ENCODE measurements at regions not wholly inside any gene's neighbourhood (a gene's known extent, or its start where the extent isn't known, plus 50 kb on each side); places are given as distances from the start of the nearest gene placed in this dataset.

DNA sequence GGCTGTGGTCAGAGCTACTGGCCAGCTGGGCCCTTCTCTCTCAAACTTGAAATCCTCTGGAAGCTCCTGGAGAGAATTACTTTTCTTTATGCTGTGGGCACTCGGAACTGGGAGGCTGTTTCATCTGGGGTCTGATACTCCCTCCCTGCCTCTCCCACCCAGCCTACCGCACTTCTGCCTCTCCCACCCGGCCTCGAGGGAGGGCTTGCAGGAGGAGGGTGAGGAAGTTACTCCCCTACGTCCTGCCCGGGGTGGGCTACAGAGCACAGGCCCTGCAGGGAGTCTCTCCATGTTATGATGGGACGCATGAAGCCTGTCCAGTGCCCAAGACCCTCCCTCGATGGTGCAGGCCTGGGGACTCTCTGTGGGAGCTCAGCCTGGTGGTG, 584.6 kb upstream of the MKI67 start:
- Histone ChIP-seq H3K9me3 (ENCODE audit: control insufficient read depth in 2 of 2, insufficient read depth in 1 of 2, low read length in 1 of 2) (no peaks in the 10 kb centered on the region), H3K36me3 (ENCODE audit: control insufficient read depth in 2 of 2, insufficient read depth in 2 of 2, low read length in 1 of 2) (no peaks in the 10 kb centered on the region), H3K4me1 (ENCODE audit: control insufficient read depth in 2 of 2, insufficient read depth in 2 of 2, low read length in 2 of 2) (no peaks in the 10 kb centered on the region), H3K27ac (ENCODE audit: low read depth in 1 of 2, low read length in 1 of 2) (no peak overlapping the region), H3K4me3 (ENCODE audit: low read length in 2 of 2) (no peak overlapping the region), H3K27me3 (ENCODE audit: control insufficient read depth in 2 of 2, insufficient read depth in 1 of 2, low read length in 1 of 2) (peaks cover 14 to 24% of the 10 kb centered on the region in 2 donors)
- WGBS: 72% methylated on average over 8 of the region's 8 CpGs
- DNase-seq (ENCODE audit: low read depth in 6 of 9, low spot score in 9 of 9): no peak

DNA sequence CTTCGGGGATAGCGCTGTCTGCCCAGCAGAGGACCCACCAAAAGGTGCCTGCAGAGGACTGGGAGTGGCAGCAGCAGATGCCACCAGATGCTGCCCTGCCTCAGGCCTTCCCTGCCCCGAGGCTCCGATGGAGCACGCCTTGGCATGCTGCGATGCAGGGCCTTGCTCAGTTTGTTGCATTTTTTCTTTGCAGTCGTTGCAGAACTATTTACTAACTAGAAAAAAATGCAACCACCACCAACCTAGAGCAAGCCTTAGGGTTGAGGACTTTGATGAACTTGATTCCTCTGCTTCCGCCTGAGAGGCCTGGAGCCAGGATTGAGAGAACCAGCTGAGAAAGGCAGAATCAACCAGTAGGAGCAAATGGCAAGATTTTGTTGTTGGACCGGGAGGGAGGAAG, 585.6 kb upstream of the MKI67 start:
- H3K4me3 ChIP-seq (ENCODE audit: low read length in 2 of 2): no peak overlapping the region
- 93% methylated on average over 9 of the region's 9 CpGs for WGBS
- no peaks in the 10 kb centered on the region for H3K36me3 ChIP-seq (ENCODE audit: control insufficient read depth in 2 of 2, insufficient read depth in 2 of 2, low read length in 1 of 2)
- H3K4me1 ChIP-seq (ENCODE audit: control insufficient read depth in 2 of 2, insufficient read depth in 2 of 2, low read length in 2 of 2): no peaks in the 10 kb centered on the region
- DNase-seq (ENCODE audit: low read depth in 6 of 9, low spot score in 9 of 9): no peak
- no peaks in the 10 kb centered on the region for H3K9me3 ChIP-seq (ENCODE audit: control insufficient read depth in 2 of 2, insufficient read depth in 1 of 2, low read length in 1 of 2)
- peaks cover 14 to 24% of the 10 kb centered on the region in 2 donors for H3K27me3 ChIP-seq (ENCODE audit: control insufficient read depth in 2 of 2, insufficient read depth in 1 of 2, low read length in 1 of 2)
- H3K27ac ChIP-seq (ENCODE audit: low read depth in 1 of 2, low read length in 1 of 2): no peak overlapping the region

DNA sequence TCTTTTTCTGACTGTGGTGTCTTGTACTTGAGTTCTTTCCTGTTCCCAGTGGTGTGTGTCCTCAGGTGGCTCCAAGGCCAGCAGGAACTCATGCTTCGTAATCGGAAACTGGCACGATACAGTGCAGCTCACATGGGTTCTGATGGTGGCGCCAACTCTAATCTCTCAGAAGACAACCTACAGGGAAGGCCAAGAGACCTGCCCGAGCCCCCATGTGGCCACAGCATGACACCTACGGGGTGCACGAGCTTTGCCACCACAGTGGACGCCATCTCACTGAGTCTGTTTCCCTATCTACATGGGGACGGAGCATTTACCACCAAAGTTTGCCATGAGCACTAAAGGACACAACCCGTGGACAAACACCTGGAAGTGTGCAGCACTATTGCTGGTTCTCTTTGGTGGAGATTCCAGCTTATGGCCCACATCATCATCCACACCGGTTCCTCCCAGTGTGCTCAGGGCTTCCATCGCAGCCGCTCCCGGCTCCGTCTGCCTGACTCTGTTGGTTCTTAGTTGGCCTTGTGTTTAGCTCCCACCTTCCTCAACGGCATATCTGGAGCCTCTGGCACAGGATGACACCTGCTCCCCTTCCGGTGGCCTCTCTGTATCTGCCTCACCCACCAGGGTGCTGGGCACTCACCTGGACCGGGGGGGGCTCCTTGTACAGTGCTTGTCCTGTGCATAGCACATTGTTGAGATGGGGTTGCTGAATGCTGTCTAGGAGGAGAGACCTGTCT, 586.6 kb upstream of the MKI67 start:
- Histone ChIP-seq H3K9me3 (ENCODE audit: control insufficient read depth in 2 of 2, insufficient read depth in 1 of 2, low read length in 1 of 2) (no peaks in the 10 kb centered on the region), H3K27ac (ENCODE audit: low read depth in 1 of 2, low read length in 1 of 2) (no peak overlapping the region), H3K4me1 (ENCODE audit: control insufficient read depth in 2 of 2, insufficient read depth in 2 of 2, low read length in 2 of 2) (no peaks in the 10 kb centered on the region), H3K4me3 (ENCODE audit: low read length in 2 of 2) (no peak overlapping the region), H3K27me3 (ENCODE audit: control insufficient read depth in 2 of 2, insufficient read depth in 1 of 2, low read length in 1 of 2) (peaks cover 14 to 24% of the 10 kb centered on the region in 2 donors), H3K36me3 (ENCODE audit: control insufficient read depth in 2 of 2, insufficient read depth in 2 of 2, low read length in 1 of 2) (no peaks in the 10 kb centered on the region)
- 95% methylated on average over 18 of the region's 18 CpGs for WGBS
- no peak for DNase-seq (ENCODE audit: low read depth in 6 of 9, low spot score in 9 of 9)

DNA sequence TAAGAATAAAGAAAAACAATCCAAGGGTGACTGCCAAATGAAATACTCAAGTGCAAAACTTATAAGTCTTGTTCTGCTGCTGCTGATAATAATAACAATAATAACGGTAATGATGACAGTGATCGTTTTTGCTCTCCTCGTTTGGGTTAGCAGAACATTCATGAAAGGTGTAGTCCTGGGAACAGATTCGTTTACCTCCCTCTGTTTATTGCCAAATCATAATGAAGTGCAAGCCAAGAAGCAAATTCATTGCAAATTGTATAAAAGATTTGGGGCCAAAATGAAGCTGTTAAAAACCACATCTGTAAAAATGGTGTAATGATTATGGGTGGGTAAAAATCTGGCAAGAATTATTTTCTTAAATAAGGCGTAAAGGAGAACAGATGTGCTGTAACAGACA, 587.2 kb upstream of the MKI67 start:
- Histone ChIP-seq H3K4me3 (ENCODE audit: low read length in 2 of 2) (no peak overlapping the region), H3K9me3 (ENCODE audit: control insufficient read depth in 2 of 2, insufficient read depth in 1 of 2, low read length in 1 of 2) (no peaks in the 10 kb centered on the region), H3K36me3 (ENCODE audit: control insufficient read depth in 2 of 2, insufficient read depth in 2 of 2, low read length in 1 of 2) (no peaks in the 10 kb centered on the region), H3K27me3 (ENCODE audit: control insufficient read depth in 2 of 2, insufficient read depth in 1 of 2, low read length in 1 of 2) (peaks cover 14 to 24% of the 10 kb centered on the region in 2 donors), H3K27ac (ENCODE audit: low read depth in 1 of 2, low read length in 1 of 2) (no peak overlapping the region), H3K4me1 (ENCODE audit: control insufficient read depth in 2 of 2, insufficient read depth in 2 of 2, low read length in 2 of 2) (no peaks in the 10 kb centered on the region)
- no peak for DNase-seq (ENCODE audit: low read depth in 6 of 9, low spot score in 9 of 9)
- WGBS: 91% methylated on average over 5 of the region's 5 CpGs

DNA sequence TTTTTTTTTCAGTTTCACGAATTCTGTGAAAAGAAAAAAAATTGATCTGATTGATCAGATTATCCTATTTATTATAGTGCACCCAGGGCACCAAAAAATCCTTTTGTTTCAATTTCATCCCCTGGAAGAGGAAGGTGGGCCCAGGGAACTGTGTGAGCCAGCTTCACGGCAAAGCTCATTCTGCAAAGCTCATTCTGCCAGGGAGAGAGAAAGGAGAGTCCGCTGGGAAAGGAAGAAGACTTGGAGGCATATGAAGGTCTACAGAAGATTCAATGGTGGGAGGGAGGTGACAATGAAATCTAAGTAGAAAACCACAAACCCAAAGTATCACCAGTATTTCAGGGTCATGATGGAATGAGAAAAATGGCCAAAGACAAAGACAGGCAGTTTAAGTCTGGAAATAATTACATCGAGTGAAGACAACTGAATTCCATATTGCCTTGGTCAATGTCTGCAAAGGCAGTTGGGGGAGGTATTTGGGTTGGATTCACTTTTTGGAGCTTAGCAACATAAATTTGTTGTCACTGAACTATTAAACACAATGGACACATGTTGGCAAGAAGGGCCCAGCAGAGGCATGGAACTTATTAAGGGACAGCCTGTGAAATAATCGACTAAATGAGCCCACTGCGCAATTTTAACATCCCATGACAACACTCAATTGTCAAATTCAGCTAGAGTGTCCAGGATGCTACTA, 587.8 kb upstream of the MKI67 start:
- Histone ChIP-seq H3K27ac (ENCODE audit: low read depth in 1 of 2, low read length in 1 of 2) (no peak overlapping the region), H3K9me3 (ENCODE audit: control insufficient read depth in 2 of 2, insufficient read depth in 1 of 2, low read length in 1 of 2) (no peaks in the 10 kb centered on the region), H3K4me3 (ENCODE audit: low read length in 2 of 2) (no peak overlapping the region), H3K27me3 (ENCODE audit: control insufficient read depth in 2 of 2, insufficient read depth in 1 of 2, low read length in 1 of 2) (peaks cover 14 to 24% of the 10 kb centered on the region in 2 donors), H3K4me1 (ENCODE audit: control insufficient read depth in 2 of 2, insufficient read depth in 2 of 2, low read length in 2 of 2) (no peaks in the 10 kb centered on the region), H3K36me3 (ENCODE audit: control insufficient read depth in 2 of 2, insufficient read depth in 2 of 2, low read length in 1 of 2) (no peaks in the 10 kb centered on the region)
- no peak for DNase-seq (ENCODE audit: low read depth in 6 of 9, low spot score in 9 of 9)
- 95% methylated on average over 6 of the region's 6 CpGs for WGBS

DNA sequence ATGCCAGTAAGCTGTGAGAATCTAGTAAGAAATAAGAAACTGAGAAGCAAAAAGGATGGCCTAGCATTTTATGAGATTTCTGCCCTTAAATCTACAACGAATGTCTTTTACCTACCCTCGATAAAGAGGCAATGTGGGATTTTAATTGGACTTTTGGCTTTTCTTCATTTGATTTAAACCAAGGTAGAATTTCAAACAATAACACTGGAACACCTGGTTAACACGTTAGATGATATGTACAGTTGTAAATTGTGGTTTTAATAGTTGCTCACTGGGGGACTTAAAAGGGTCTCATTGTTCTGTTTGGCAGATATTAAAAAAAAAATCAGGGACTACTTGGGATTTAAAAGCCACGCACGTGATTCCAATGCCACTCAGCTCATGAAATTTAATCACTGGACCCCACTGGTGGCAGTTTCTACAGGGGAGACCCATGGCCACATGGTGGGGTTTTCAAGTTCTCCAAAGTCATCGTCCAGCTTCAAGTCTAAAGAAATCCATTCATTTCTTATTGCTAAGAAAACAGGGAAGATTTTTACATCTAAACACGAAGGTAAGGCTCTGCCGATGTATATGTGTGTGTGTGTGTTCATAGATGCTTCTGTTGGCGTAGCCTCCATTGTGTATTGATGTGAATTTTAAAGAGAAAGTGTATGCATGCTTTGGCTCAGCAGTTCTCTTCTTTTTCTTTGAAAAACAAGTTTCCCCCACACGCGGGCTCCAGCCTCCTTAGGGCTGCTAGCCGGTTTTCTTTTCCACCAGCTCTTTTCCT, 588.6 kb upstream of the MKI67 start:
- DNase-seq (ENCODE audit: low read depth in 6 of 9, low spot score in 9 of 9): no peak
- Histone ChIP-seq H3K4me3 (ENCODE audit: low read length in 2 of 2) (no peak overlapping the region), H3K9me3 (ENCODE audit: control insufficient read depth in 2 of 2, insufficient read depth in 1 of 2, low read length in 1 of 2) (no peaks in the 10 kb centered on the region), H3K4me1 (ENCODE audit: control insufficient read depth in 2 of 2, insufficient read depth in 2 of 2, low read length in 2 of 2) (no peaks in the 10 kb centered on the region), H3K27ac (ENCODE audit: low read depth in 1 of 2, low read length in 1 of 2) (no peak overlapping the region), H3K36me3 (ENCODE audit: control insufficient read depth in 2 of 2, insufficient read depth in 2 of 2, low read length in 1 of 2) (no peaks in the 10 kb centered on the region), H3K27me3 (ENCODE audit: control insufficient read depth in 2 of 2, insufficient read depth in 1 of 2, low read length in 1 of 2) (peaks cover 9 to 16% of the 10 kb centered on the region in 2 donors)
- WGBS: 80% methylated on average over 12 of the region's 12 CpGs

DNA sequence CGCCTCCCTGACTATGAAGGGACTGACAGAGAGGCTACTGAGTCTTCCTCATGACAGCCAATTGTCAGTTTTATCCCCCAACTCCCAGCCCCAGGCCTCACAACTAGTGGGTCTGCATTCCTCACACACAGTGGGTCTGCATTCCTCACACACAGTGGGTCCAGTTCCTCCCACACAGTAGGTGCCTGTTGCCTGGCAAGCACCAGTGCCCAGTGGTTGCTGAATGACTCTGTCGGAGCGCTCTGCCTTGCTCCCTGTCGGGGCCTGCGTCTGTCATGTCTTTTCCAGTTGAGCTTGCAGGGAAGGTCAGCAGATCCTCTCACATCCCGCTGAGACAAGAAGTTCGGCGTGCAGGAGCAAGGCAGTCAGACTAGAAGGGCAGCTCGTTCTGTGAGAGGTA, 590.0 kb upstream of the MKI67 start:
- no peak overlapping the region for H3K4me3 ChIP-seq (ENCODE audit: low read length in 2 of 2)

DNA sequence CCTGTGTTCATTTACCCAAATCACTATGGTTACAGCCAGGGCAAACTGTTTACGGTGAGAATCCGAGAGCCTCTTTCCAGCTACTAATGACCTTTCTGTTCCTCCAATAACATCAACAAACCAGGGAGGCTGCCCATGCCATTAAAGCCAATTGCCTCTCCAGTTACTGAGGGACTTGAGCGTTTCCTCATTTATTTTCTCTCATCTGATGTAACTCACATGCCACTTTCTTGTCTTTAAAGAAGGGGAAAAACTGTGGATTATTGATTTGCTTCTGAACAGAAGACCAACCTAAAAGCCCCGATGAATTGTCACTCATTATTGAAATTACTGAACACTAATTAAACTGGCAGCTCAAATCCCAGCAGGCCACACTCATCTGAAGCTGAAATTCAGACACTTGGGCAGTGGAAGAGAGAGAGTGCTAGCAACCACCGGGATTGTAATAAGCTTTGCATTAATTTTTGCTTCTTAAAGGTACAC, 595.8 kb upstream of the MKI67 start:
- H3K9me3 ChIP-seq (ENCODE audit: control insufficient read depth in 2 of 2, insufficient read depth in 1 of 2, low read length in 1 of 2): no peaks in the 10 kb centered on the region
- DNase-seq (ENCODE audit: low read depth in 6 of 9, low spot score in 9 of 9): no peak
- H3K4me3 ChIP-seq (ENCODE audit: low read length in 2 of 2): no peak overlapping the region
- H3K27ac ChIP-seq (ENCODE audit: low read depth in 1 of 2, low read length in 1 of 2): no peak overlapping the region
- no peaks in the 10 kb centered on the region for H3K4me1 ChIP-seq (ENCODE audit: control insufficient read depth in 2 of 2, insufficient read depth in 2 of 2, low read length in 2 of 2)
- WGBS: 62% methylated on average over 5 of the region's 5 CpGs
- no peaks in the 10 kb centered on the region for H3K36me3 ChIP-seq (ENCODE audit: control insufficient read depth in 2 of 2, insufficient read depth in 2 of 2, low read length in 1 of 2)
- H3K27me3 ChIP-seq (ENCODE audit: control insufficient read depth in 2 of 2, insufficient read depth in 1 of 2, low read length in 1 of 2): no peaks in the 10 kb centered on the region

More for the DNA sequence above, 590.0 kb upstream of the MKI67 start:
- Histone ChIP-seq H3K27ac (ENCODE audit: low read depth in 1 of 2, low read length in 1 of 2) (no peak overlapping the region), H3K9me3 (ENCODE audit: control insufficient read depth in 2 of 2, insufficient read depth in 1 of 2, low read length in 1 of 2) (no peaks in the 10 kb centered on the region), H3K36me3 (ENCODE audit: control insufficient read depth in 2 of 2, insufficient read depth in 2 of 2, low read length in 1 of 2) (no peaks in the 10 kb centered on the region), H3K27me3 (ENCODE audit: control insufficient read depth in 2 of 2, insufficient read depth in 1 of 2, low read length in 1 of 2) (peaks cover 0 to 3% of the 10 kb centered on the region in 2 donors), H3K4me1 (ENCODE audit: control insufficient read depth in 2 of 2, insufficient read depth in 2 of 2, low read length in 2 of 2) (no peaks in the 10 kb centered on the region)
- DNase-seq (ENCODE audit: low read depth in 6 of 9, low spot score in 9 of 9): no peak
- WGBS: 87% methylated on average over 9 of the region's 9 CpGs

DNA sequence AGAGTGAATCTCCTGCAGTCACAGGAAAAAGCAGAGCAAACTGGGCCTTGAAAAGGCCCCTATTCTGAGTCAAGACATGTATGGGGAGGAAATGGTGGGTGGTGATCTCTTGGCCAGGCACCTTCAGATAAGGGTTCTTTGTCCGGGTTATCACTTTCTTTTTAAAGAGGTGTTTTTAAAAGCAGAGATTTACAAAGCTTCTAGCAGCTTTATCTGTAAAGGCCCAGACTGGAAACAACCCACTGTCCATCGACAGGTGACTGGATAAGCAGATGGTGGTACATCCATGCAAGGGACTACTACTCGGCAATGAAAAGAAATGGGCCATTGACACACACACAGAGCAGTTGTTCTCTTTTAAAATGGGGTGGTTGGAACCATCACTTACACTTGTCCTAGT, 596.7 kb upstream of the MKI67 start:
- Histone ChIP-seq H3K27ac (ENCODE audit: low read depth in 1 of 2, low read length in 1 of 2) (no peak overlapping the region), H3K9me3 (ENCODE audit: control insufficient read depth in 2 of 2, insufficient read depth in 1 of 2, low read length in 1 of 2) (no peaks in the 10 kb centered on the region), H3K4me1 (ENCODE audit: control insufficient read depth in 2 of 2, insufficient read depth in 2 of 2, low read length in 2 of 2) (no peaks in the 10 kb centered on the region), H3K4me3 (ENCODE audit: low read length in 2 of 2) (no peak overlapping the region), H3K36me3 (ENCODE audit: control insufficient read depth in 2 of 2, insufficient read depth in 2 of 2, low read length in 1 of 2) (no peaks in the 10 kb centered on the region), H3K27me3 (ENCODE audit: control insufficient read depth in 2 of 2, insufficient read depth in 1 of 2, low read length in 1 of 2) (no peaks in the 10 kb centered on the region)
- no peak for DNase-seq (ENCODE audit: low read depth in 6 of 9, low spot score in 9 of 9)
- WGBS: 91% methylated on average over 3 of the region's 3 CpGs

All from thymus (tissue), 11 donors.